Caco-2 (cell line): ENCODE measurements at regions not wholly inside any gene's neighbourhood (a gene's known extent, or its start where the extent isn't known, plus 50 kb on each side); places are given as distances from the start of the nearest gene placed in this dataset.

Experiments
- BruUV-seq: library from RNA; stranded (reverse); fragments of 400-500 nt; replicated peaks from 2 replicates; lab custom pipeline; 2021; lab: Mats Ljungman, UMichigan
- CTCF ChIA-PET: fragments of 300-600 bp; sonication (Branson Sonifier 250); formaldehyde crosslinking; loops from one replicate; lab custom pipeline; 2022; ENCODE audit warnings: antibody characterized with exemption; lab: Charles Lee
- POLR2A ChIA-PET: fragments of 300-600 bp; sonication (Branson Sonifier 250); formaldehyde crosslinking; loops from one replicate; lab custom pipeline; 2022; ENCODE audit warnings: antibody characterized with exemption; lab: Charles Lee
- DNase-seq, 2 experiments: peaks; one replicate each; pipeline versions ENCODE4 v3.0.0 to v3.0.0-alpha.2; 2020 to 2022
- H3K27me3 ChIP-seq: replicated peaks from 2 replicates; pipeline ENCODE4 v1.6.0; 2011; ENCODE audit warnings: low read length; ENCODE audit not compliant: control insufficient read depth, insufficient read depth
- H3K36me3 ChIP-seq: 2 replicates; pipeline ENCODE4 v1.5.1; 2011; ENCODE audit warnings: low read length; ENCODE audit not compliant: control insufficient read depth, insufficient read depth
- H3K4me1 ChIP-seq: fragments of 250-450 bp; sonication (Bioruptor Pico); 2 replicates; pipeline ENCODE4 v1.5.1; 2020; ENCODE audit warnings: mild to moderate bottlenecking
- H3K4me3 ChIP-seq: 2 replicates; pipeline ENCODE4 v1.5.1; 2011; ENCODE audit warnings: low read depth, mild to moderate bottlenecking, control low read depth, low read length
- H3K9me3 ChIP-seq: fragments of 250-450 bp; sonication (Bioruptor Pico); 2 replicates; pipeline ENCODE4 v1.5.1; 2020; ENCODE audit warnings: mild to moderate bottlenecking, moderate library complexity
- H3K27ac Mint-ChIP-seq: one replicate; pipeline ENCODE4 v1.8.0; 2022; ENCODE audit warnings: mixed read lengths; ENCODE audit not compliant: unreplicated experiment
- H3K27me3 Mint-ChIP-seq: one replicate; pipeline ENCODE4 v1.8.0; 2022; ENCODE audit warnings: mixed read lengths; ENCODE audit not compliant: insufficient read depth, unreplicated experiment
- H3K36me3 Mint-ChIP-seq: one replicate; pipeline ENCODE4 v1.8.0; 2022; ENCODE audit warnings: mild to moderate bottlenecking, mixed read lengths; ENCODE audit not compliant: insufficient read depth, unreplicated experiment
- H3K4me1 Mint-ChIP-seq: one replicate; pipeline ENCODE4 v1.8.0; 2022; ENCODE audit warnings: low read depth, mixed read lengths; ENCODE audit not compliant: unreplicated experiment
- H3K4me3 Mint-ChIP-seq: one replicate; pipeline ENCODE4 v1.8.0; 2022; ENCODE audit warnings: mild to moderate bottlenecking, moderate library complexity, mixed read lengths; ENCODE audit not compliant: unreplicated experiment
- H3K9me3 Mint-ChIP-seq: one replicate; pipeline ENCODE4 v1.8.0; 2022; ENCODE audit warnings: mixed read lengths; ENCODE audit not compliant: unreplicated experiment
- intact Hi-C: fragments of 100-400 bp; cut with micrococcal nuclease; formaldehyde crosslinking; loops from one replicate; pipeline ENCODE4 v1.10.0; 2022; ENCODE audit not compliant: unreplicated experiment
- TF ChIP-seq, protein P1 (sequence below), 2 experiments: fragments of 200-600 bp in 1 of 2; IDR thresholded peaks; 1 replicate in 1 of 2; 2 replicates in 1 of 2; pipeline versions ENCODE4 v1.5.1 to v1.8.0; 2011 to 2022; ENCODE audit warnings: antibody characterized with exemption in 1 of 2, control low read depth in 1 of 2, inconsistent platforms in 1 of 2, low read depth in 1 of 2, low read length in 1 of 2, mild to moderate bottlenecking in 1 of 2, moderate library complexity in 1 of 2; ENCODE audit not compliant: insufficient read depth in 1 of 2, severe bottlenecking in 1 of 2, unreplicated experiment in 1 of 2

DNA sequence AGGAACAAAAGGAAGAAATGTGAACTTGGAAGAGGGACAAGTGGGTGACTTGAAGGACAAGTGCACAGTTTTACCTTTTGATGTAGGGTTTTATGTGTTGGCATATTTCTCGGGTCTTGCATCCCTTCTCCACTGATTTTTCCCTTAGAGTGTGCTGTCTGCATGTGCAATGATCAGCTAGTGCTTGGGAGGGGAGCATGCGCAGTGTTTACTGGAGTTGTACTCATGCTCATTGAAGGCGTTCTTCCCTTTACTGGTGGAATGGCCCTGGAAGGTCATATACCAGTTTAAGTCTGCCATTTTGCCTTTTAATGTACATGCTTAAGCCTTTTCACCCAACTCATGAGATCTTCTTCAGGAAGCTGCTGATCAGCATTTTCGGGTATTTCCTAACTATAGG lies 1168.0 kb downstream of the SUCLG1 start:
- Histone ChIP-seq H3K36me3 (no peaks in the 10 kb centered on the region), H3K27me3 (no peaks in the 10 kb centered on the region; the same call in 1 of the 2 replicates), H3K4me3 (no peak overlapping the region), H3K4me1 (no peaks in the 10 kb centered on the region), H3K9me3 (no peaks in the 10 kb centered on the region)
- TF ChIP-seq, protein P1, sequence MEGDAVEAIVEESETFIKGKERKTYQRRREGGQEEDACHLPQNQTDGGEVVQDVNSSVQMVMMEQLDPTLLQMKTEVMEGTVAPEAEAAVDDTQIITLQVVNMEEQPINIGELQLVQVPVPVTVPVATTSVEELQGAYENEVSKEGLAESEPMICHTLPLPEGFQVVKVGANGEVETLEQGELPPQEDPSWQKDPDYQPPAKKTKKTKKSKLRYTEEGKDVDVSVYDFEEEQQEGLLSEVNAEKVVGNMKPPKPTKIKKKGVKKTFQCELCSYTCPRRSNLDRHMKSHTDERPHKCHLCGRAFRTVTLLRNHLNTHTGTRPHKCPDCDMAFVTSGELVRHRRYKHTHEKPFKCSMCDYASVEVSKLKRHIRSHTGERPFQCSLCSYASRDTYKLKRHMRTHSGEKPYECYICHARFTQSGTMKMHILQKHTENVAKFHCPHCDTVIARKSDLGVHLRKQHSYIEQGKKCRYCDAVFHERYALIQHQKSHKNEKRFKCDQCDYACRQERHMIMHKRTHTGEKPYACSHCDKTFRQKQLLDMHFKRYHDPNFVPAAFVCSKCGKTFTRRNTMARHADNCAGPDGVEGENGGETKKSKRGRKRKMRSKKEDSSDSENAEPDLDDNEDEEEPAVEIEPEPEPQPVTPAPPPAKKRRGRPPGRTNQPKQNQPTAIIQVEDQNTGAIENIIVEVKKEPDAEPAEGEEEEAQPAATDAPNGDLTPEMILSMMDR (IDR thresholded peaks at IDR 0.05; ENCODE audit: insufficient read depth in 1 of 2, low read depth in 1 of 2, low read length in 1 of 2, severe bottlenecking in 1 of 2, unreplicated experiment in 1 of 2) = no peak
- Mint-ChIP-seq H3K4me3 (no peak overlapping the region), H3K4me1 (no peaks in the 10 kb centered on the region), H3K36me3 (no peaks in the 10 kb centered on the region), H3K27ac (no peak overlapping the region), H3K9me3 (no peaks in the 10 kb centered on the region), H3K27me3 (peaks cover 6% of the 10 kb centered on the region)
- ChIA-PET POLR2A (no interaction called here), CTCF (no interaction called here)
- BruUV-seq = no TSS peak
- DNase-seq = no peak
- intact Hi-C loops = no loop called here

DNA sequence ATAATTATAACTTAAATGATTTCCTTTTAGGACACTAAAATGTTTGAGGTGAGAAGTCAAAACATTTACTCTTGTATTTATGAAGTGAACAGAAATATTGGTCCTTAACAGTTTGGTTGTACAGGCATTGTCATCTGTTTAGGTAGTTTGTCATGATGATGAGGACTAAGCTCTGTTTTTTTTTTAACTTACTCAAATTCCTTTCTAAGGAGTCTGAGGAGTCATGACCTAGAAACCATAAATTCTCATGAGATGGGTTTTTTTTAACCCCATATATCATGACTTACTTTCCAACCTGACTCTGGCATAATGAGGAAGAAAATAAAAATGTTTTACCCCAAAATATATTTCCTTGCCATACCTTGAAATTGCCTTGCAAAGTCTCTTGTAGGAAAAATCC lies 1176.2 kb downstream of the SUCLG1 start:
- Histone ChIP-seq H3K4me3 (no peak overlapping the region), H3K27me3 (no peaks in the 10 kb centered on the region), H3K9me3 (no peaks in the 10 kb centered on the region), H3K36me3 (no peaks in the 10 kb centered on the region), H3K4me1 (peaks cover 15% of the 10 kb centered on the region)
- ChIA-PET POLR2A (no interaction called here), CTCF (no interaction called here)
- TF ChIP-seq, protein P1 (IDR thresholded peaks at IDR 0.05; ENCODE audit: insufficient read depth in 1 of 2, low read depth in 1 of 2, low read length in 1 of 2, severe bottlenecking in 1 of 2, unreplicated experiment in 1 of 2) = no peak
- intact Hi-C loops = no loop called here
- Mint-ChIP-seq H3K27me3 (no peaks in the 10 kb centered on the region), H3K27ac (no peak overlapping the region), H3K36me3 (no peaks in the 10 kb centered on the region), H3K9me3 (no peaks in the 10 kb centered on the region), H3K4me1 (no peaks in the 10 kb centered on the region), H3K4me3 (no peak overlapping the region)
- no TSS peak for BruUV-seq
- DNase-seq = no peak

DNA sequence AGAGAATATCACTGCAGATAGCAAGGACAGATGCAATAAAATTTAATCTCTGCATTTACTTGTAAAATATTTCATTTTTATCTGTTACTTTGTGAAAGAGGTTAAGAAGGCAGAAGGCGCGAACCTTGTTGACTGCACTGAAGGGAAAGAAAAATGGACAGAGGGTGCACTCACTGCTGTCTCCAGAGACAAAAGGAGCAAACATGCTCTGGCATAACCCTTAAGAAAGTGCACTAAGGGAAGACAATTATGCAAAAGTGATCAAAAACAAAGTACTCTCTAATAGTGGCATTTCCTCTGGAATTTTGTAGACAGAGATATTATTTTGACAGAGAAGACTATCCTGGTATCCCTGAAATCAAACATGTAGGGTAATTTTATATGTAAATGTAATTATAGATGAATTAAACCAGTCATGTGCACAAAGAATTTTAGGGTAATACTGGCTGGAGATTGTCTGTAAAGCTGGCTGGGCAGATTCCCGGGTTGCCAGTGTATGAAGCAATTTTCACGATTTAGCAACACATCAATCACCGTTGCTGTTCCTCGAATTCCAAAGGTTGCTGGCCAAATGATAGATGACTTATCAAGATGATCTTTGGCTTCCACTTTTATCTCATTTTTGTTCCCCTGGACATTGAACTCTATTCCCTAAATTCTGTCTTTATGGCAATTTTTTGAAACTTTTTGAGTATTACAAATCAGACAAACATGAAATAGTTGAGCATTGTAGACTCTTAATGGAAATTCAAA lies 1176.9 kb downstream of the SUCLG1 start:
- Mint-ChIP-seq H3K9me3 (no peaks in the 10 kb centered on the region), H3K36me3 (no peaks in the 10 kb centered on the region), H3K27me3 (no peaks in the 10 kb centered on the region), H3K27ac (no peak overlapping the region), H3K4me3 (no peak overlapping the region), H3K4me1 (no peaks in the 10 kb centered on the region)
- TF ChIP-seq, protein P1 (IDR thresholded peaks at IDR 0.05; ENCODE audit: insufficient read depth in 1 of 2, low read depth in 1 of 2, low read length in 1 of 2, severe bottlenecking in 1 of 2, unreplicated experiment in 1 of 2) = no peak
- H3K4me3 ChIP-seq = no peak overlapping the region
- BruUV-seq = no TSS peak
- intact Hi-C loops = no loop called here
- no peaks in the 10 kb centered on the region for H3K27me3 ChIP-seq
- H3K36me3 ChIP-seq = no peaks in the 10 kb centered on the region
- H3K9me3 ChIP-seq = no peaks in the 10 kb centered on the region
- H3K4me1 ChIP-seq = peaks cover 15% of the 10 kb centered on the region
- peak in 1 of 2 experiments; percentile 21 for DNase-seq
- CTCF ChIA-PET = no interaction called here
- POLR2A ChIA-PET = no interaction called here
